ENCODE measurements at regions not wholly inside any gene's neighbourhood (a gene's known extent, or its start where the extent isn't known, plus 50 kb on each side); places are given as distances from the start of the nearest gene placed in this dataset.

- TF ChIP-seq POLR2AphosphoS5 (IDR thresholded peaks at IDR 0.05; ENCODE audit: insufficient read depth in 1 of 2, low read depth in 1 of 2) (no peak), POLR2A (IDR thresholded peaks at IDR 0.05) (no peak), CTCF (IDR thresholded peaks at IDR 0.05) (no peak)
- Histone ChIP-seq H3K9me3 (no peaks in the 10 kb centered on the region), H3K4me1 (no peaks in the 10 kb centered on the region), H3K27ac (no peak overlapping the region), H3K27me3 (no peaks in the 10 kb centered on the region), H3K4me3 (no peak overlapping the region), H3K36me3 (no peaks in the 10 kb centered on the region)
- intact Hi-C loops (cut with DNase I) = no loop called here
- DNase-seq (ENCODE audit: extremely low spot score in 2 of 2) = no peak
Measured at GRCh38 chr10:83935339-83935736, 204.0 kb upstream of the GHITM start.

GRCh38 chr10:83935911-83936310 lies 203.4 kb upstream of the GHITM start:
- intact Hi-C loops (cut with DNase I) = no loop called here
- Histone ChIP-seq H3K36me3 (no peaks in the 10 kb centered on the region), H3K4me1 (no peaks in the 10 kb centered on the region), H3K4me3 (no peak overlapping the region), H3K27me3 (no peaks in the 10 kb centered on the region), H3K9me3 (no peaks in the 10 kb centered on the region), H3K27ac (no peak overlapping the region)
- no peak for DNase-seq (ENCODE audit: extremely low spot score in 2 of 2)
- TF ChIP-seq CTCF (IDR thresholded peaks at IDR 0.05) (no peak), POLR2AphosphoS5 (IDR thresholded peaks at IDR 0.05; ENCODE audit: insufficient read depth in 1 of 2, low read depth in 1 of 2) (no peak), POLR2A (IDR thresholded peaks at IDR 0.05) (no peak)

GRCh38 chr10:83937161-83937560 lies 202.1 kb upstream of the GHITM start:
- intact Hi-C loops (cut with DNase I) = no loop called here

GRCh38 chr10:83937826-83938225 lies 201.5 kb upstream of the GHITM start:
- no peak for DNase-seq (ENCODE audit: extremely low spot score in 2 of 2)
- intact Hi-C loops (cut with DNase I) = no loop called here
- H3K36me3 ChIP-seq = no peaks in the 10 kb centered on the region
- TF ChIP-seq POLR2A (IDR thresholded peaks at IDR 0.05) = no peak
- no peak for TF ChIP-seq POLR2AphosphoS5 (IDR thresholded peaks at IDR 0.05; ENCODE audit: insufficient read depth in 1 of 2, low read depth in 1 of 2)
- TF ChIP-seq CTCF (IDR thresholded peaks at IDR 0.05) = no peak
- H3K4me1 ChIP-seq = no peaks in the 10 kb centered on the region
- H3K4me3 ChIP-seq = no peak overlapping the region
- H3K9me3 ChIP-seq = no peaks in the 10 kb centered on the region
- H3K27me3 ChIP-seq = no peaks in the 10 kb centered on the region
- H3K27ac ChIP-seq = no peak overlapping the region

More at GRCh38 chr10:83937161-83937560, 202.1 kb upstream of the GHITM start:
- H3K27ac ChIP-seq = no peak overlapping the region
- no peaks in the 10 kb centered on the region for H3K9me3 ChIP-seq
- no peaks in the 10 kb centered on the region for H3K4me1 ChIP-seq
- no peaks in the 10 kb centered on the region for H3K36me3 ChIP-seq
- no peak for TF ChIP-seq CTCF (IDR thresholded peaks at IDR 0.05)
- TF ChIP-seq POLR2A (IDR thresholded peaks at IDR 0.05) = no peak
- no peak for TF ChIP-seq POLR2AphosphoS5 (IDR thresholded peaks at IDR 0.05; ENCODE audit: insufficient read depth in 1 of 2, low read depth in 1 of 2)
- no peak for DNase-seq (ENCODE audit: extremely low spot score in 2 of 2)
- no peaks in the 10 kb centered on the region for H3K27me3 ChIP-seq
- H3K4me3 ChIP-seq = no peak overlapping the region

GRCh38 chr10:83941189-83941588 lies 198.1 kb upstream of the GHITM start:
- Histone ChIP-seq H3K36me3 (no peaks in the 10 kb centered on the region), H3K4me1 (no peaks in the 10 kb centered on the region), H3K4me3 (no peak overlapping the region), H3K27me3 (no peaks in the 10 kb centered on the region), H3K27ac (no peak overlapping the region), H3K9me3 (no peaks in the 10 kb centered on the region)
- no peak for TF ChIP-seq CTCF (IDR thresholded peaks at IDR 0.05)
- TF ChIP-seq POLR2AphosphoS5 (IDR thresholded peaks at IDR 0.05; ENCODE audit: insufficient read depth in 1 of 2, low read depth in 1 of 2) = no peak
- no peak for TF ChIP-seq POLR2A (IDR thresholded peaks at IDR 0.05)
- DNase-seq (ENCODE audit: extremely low spot score in 2 of 2) = no peak
- intact Hi-C loops (cut with DNase I) = no loop called here

Measured in vagina (tissue), 2 donors.